ENCODE measurements at regions not wholly inside any gene's neighbourhood (a gene's known extent, or its start where the extent isn't known, plus 50 kb on each side); places are given as distances from the start of the nearest gene placed in this dataset.

GRCh38 chr4:180106997-180107396 is 2136.2 kb upstream of the TENM3 start:
- TF ChIP-seq CTCF (IDR thresholded peaks at IDR 0.05 in 4 of 5, conservative IDR thresholded peaks at IDR 0.05 in 1 of 5): no peak
- TF ChIP-seq POLR2A (IDR thresholded peaks at IDR 0.05): no peak

Measured in gastrocnemius medialis (tissue), 4 donors.